Activated CD4-positive, alpha-beta T cell treated with anti-CD3 and anti-CD28 coated beads, Interleukin-2, amount 50 U/mL, for 16 hours (primary cell): ENCODE measurements at regions not wholly inside any gene's neighbourhood (a gene's known extent, or its start where the extent isn't known, plus 50 kb on each side); places are given as distances from the start of the nearest gene placed in this dataset.

ENCODE experiments used
- DNase-seq: peaks from one replicate; pipeline ENCODE4 v3.0.0-alpha.2; 2020

- no peak for DNase-seq
Measured at GRCh38 chr2:16314691-16315457, 350.8 kb downstream of the CYRIA start.

- no peak for DNase-seq
Measured at GRCh38 chr2:16314001-16314400, 351.6 kb downstream of the CYRIA start.

- DNase-seq = no peak
Measured at GRCh38 chr2:16313235-16313975, 352.2 kb downstream of the CYRIA start.

GRCh38 chr2:16312771-16313170 is 352.9 kb downstream of the CYRIA start:
- no peak for DNase-seq

- DNase-seq = no peak
Measured at GRCh38 chr2:16311521-16312440, 353.9 kb downstream of the CYRIA start.

- DNase-seq = no peak
Measured at GRCh38 chr2:16308816-16309215, 356.8 kb downstream of the CYRIA start.

- no peak for DNase-seq
Measured at GRCh38 chr2:16304876-16305590, 360.6 kb downstream of the CYRIA start.

- no peak for DNase-seq
Measured at GRCh38 chr2:16303761-16304160, 361.9 kb downstream of the CYRIA start.

GRCh38 chr2:16303273-16303577 is 362.4 kb downstream of the CYRIA start:
- DNase-seq = no peak

- DNase-seq = no peak
Measured at GRCh38 chr2:16302431-16303272, 362.3 kb downstream of the MYCN start.

- DNase-seq = no peak
Measured at GRCh38 chr2:16301961-16302360, 361.6 kb downstream of the MYCN start.

GRCh38 chr2:16298866-16299265 is 358.5 kb downstream of the MYCN start:
- no peak for DNase-seq

- DNase-seq = no peak
Measured at GRCh38 chr2:16296331-16297250, 356.2 kb downstream of the MYCN start.

GRCh38 chr2:16296038-16296290 is 355.6 kb downstream of the MYCN start:
- no peak for DNase-seq

- no peak for DNase-seq
Measured at GRCh38 chr2:16294791-16295190, 354.4 kb downstream of the MYCN start.

- DNase-seq = no peak
Measured at GRCh38 chr2:16293871-16294270, 353.5 kb downstream of the MYCN start.

- DNase-seq = no peak
Measured at GRCh38 chr2:16293398-16293797, 353.0 kb downstream of the MYCN start.

- no peak for DNase-seq
Measured at GRCh38 chr2:16291731-16292550, 351.6 kb downstream of the MYCN start.

- DNase-seq = no peak
Measured at GRCh38 chr2:16291226-16291625, 350.9 kb downstream of the MYCN start.
